ENCODE measurements at regions not wholly inside any gene's neighbourhood (a gene's known extent, or its start where the extent isn't known, plus 50 kb on each side); places are given as distances from the start of the nearest gene placed in this dataset.

GRCh38 chr4:138659037-138659811 is 356.4 kb upstream of the NOCT start:
- TF ChIP-seq CTCF (IDR thresholded peaks at IDR 0.05; ENCODE audit: extremely low read depth in 1 of 2, insufficient read depth in 1 of 2, low read depth in 1 of 2, low read length in 2 of 2) (no peak), POLR2AphosphoS5 (IDR thresholded peaks at IDR 0.05; ENCODE audit: insufficient read depth, low read depth, low read length) (no peak), POLR2A (IDR thresholded peaks at IDR 0.05; ENCODE audit: low read depth, low read length) (no peak), EZH2 (IDR thresholded peaks at IDR 0.05; ENCODE audit: borderline replicate concordance, low read depth, low read length, severe bottlenecking) (no peak), MAX (IDR thresholded peaks at IDR 0.05; ENCODE audit: insufficient read depth, insufficient read length) (no peak), JUN (IDR thresholded peaks at IDR 0.05; ENCODE audit: borderline replicate concordance, insufficient read depth, insufficient read length, low read depth) (no peak), MYC (IDR thresholded peaks at IDR 0.05; ENCODE audit: low read depth, low read length) (no peak), GATA2 (IDR thresholded peaks at IDR 0.05; ENCODE audit: insufficient read depth, insufficient read length, low read depth, low read length) (no peak)
